GM23338 (cell line): ENCODE measurements at regions not wholly inside any gene's neighbourhood (a gene's known extent, or its start where the extent isn't known, plus 50 kb on each side); places are given as distances from the start of the nearest gene placed in this dataset.

Experiments used
- ATAC-seq: fragments of 200-7000 bp; cut with Tn5 transposase; 3 replicates; pipeline ENCODE4 v1.9.1; 2020
- DNase-seq: peaks from one replicate; pipeline ENCODE4 v3.0.0-alpha.2; 2015; ENCODE audit warnings: low spot score
- H2AFZ ChIP-seq: fragments of 200-600 bp; sonication (generic); 2 replicates; pipeline ENCODE4 v1.8.0; 2016; ENCODE audit warnings: antibody characterized with exemption, mild to moderate bottlenecking, moderate library complexity
- H3F3A ChIP-seq: fragments of 200-600 bp; sonication (generic); replicated peaks from 2 replicates; pipeline ENCODE4 v1.8.0; 2017; ENCODE audit warnings: antibody characterized with exemption, mixed run types, low read depth
- H3K27ac ChIP-seq: fragments of 200-600 bp; sonication (generic); 2 replicates; pipeline ENCODE4 v1.6.1; 2016; ENCODE audit warnings: low read depth
- H3K27me3 ChIP-seq: fragments of 200-600 bp; sonication (generic); 2 replicates; pipeline ENCODE4 v1.8.0; 2016; ENCODE audit warnings: mild to moderate bottlenecking, mixed run types, moderate library complexity; ENCODE audit not compliant: insufficient read depth
- H3K36me3 ChIP-seq: fragments of 200-600 bp; sonication (generic); 2 replicates; pipeline ENCODE4 v1.8.0; 2016; ENCODE audit warnings: mild to moderate bottlenecking; ENCODE audit not compliant: insufficient read depth
- H3K4me1 ChIP-seq: fragments of 200-600 bp; sonication (generic); 2 replicates; pipeline ENCODE4 v1.8.0; 2016; ENCODE audit warnings: mild to moderate bottlenecking, moderate library complexity; ENCODE audit not compliant: insufficient read depth
- H3K4me2 ChIP-seq: fragments of 200-600 bp; sonication (generic); 2 replicates; pipeline ENCODE4 v1.7.1; 2017; ENCODE audit warnings: mixed run types
- H3K4me3 ChIP-seq: fragments of 200-600 bp; sonication (generic); 2 replicates; pipeline ENCODE4 v1.6.1; 2016; ENCODE audit warnings: mixed run types
- H3K79me2 ChIP-seq: fragments of 200-600 bp; sonication (generic); replicated peaks from 2 replicates; pipeline ENCODE4 v1.8.0; 2017; ENCODE audit warnings: mild to moderate bottlenecking; ENCODE audit not compliant: insufficient read depth
- H3K9me2 ChIP-seq: fragments of 200-600 bp; sonication (generic); 2 replicates; pipeline ENCODE4 v1.8.0; 2017; ENCODE audit not compliant: insufficient read depth
- H4K20me1 ChIP-seq: fragments of 200-600 bp; sonication (generic); replicated peaks from 2 replicates; pipeline ENCODE4 v1.8.0; 2017; ENCODE audit warnings: mild to moderate bottlenecking; ENCODE audit not compliant: insufficient read depth
- H3K27ac Mint-ChIP-seq: 2 replicates; pipeline ENCODE4 v1.8.0; 2020; ENCODE audit warnings: inconsistent platforms, mild to moderate bottlenecking, moderate library complexity, mixed read lengths
- H3K27me3 Mint-ChIP-seq: 3 replicates; pipeline ENCODE4 v1.8.0; 2022; ENCODE audit warnings: low read depth, mild to moderate bottlenecking, moderate library complexity, mixed read lengths, inconsistent platforms; ENCODE audit not compliant: insufficient read depth, poor library complexity
- H3K36me3 Mint-ChIP-seq: 3 replicates; pipeline ENCODE4 v1.8.0; 2021; ENCODE audit warnings: low read depth, mild to moderate bottlenecking, inconsistent platforms, moderate library complexity, mixed read lengths
- H3K4me1 Mint-ChIP-seq: 3 replicates; pipeline ENCODE4 v1.8.0; 2020; ENCODE audit warnings: mild to moderate bottlenecking, inconsistent platforms, mixed read lengths
- H3K4me3 Mint-ChIP-seq: 3 replicates; pipeline ENCODE4 v1.8.0; 2021; ENCODE audit warnings: moderate library complexity, mild to moderate bottlenecking, inconsistent platforms, mixed read lengths
- H3K9me3 Mint-ChIP-seq: 3 replicates; pipeline ENCODE4 v1.8.0; 2020; ENCODE audit warnings: moderate library complexity, mild to moderate bottlenecking, inconsistent platforms, mixed read lengths
- CREB1 ChIP-seq: fragments of 250-450 bp; sonication (Bioruptor Pico); IDR thresholded peaks from 2 replicates; pipeline ENCODE4 v1.5.0; 2020; ENCODE audit warnings: low read depth, mild to moderate bottlenecking, moderate library complexity
- CTCF ChIP-seq, 2 experiments: fragments of 200-600 bp in 1 of 2; sonication (generic) in 1 of 2; conservative IDR thresholded peaks; 2 replicates each; pipeline versions ENCODE4 v1.5.1 to v1.6.1; 2016 to 2017; ENCODE audit warnings: antibody characterized with exemption in 2 of 2, low read depth in 2 of 2, mild to moderate bottlenecking in 2 of 2, moderate library complexity in 1 of 2
- EZH2 ChIP-seq: fragments of 200-600 bp; sonication (generic); IDR thresholded peaks from one replicate; pipeline ENCODE4 v1.8.0; 2017; ENCODE audit warnings: antibody characterized with exemption, mild to moderate bottlenecking, low read depth; ENCODE audit not compliant: unreplicated experiment
- JUNB ChIP-seq: IDR thresholded peaks from one replicate; pipeline ENCODE4 v1.6.1; 2016; ENCODE audit warnings: antibody characterized with exemption; ENCODE audit not compliant: unreplicated experiment
- NANOG ChIP-seq: IDR thresholded peaks from 2 replicates; pipeline ENCODE4 v1.6.1; 2016; ENCODE audit warnings: antibody characterized with exemption, borderline replicate concordance
- POLR2AphosphoS5 ChIP-seq: IDR thresholded peaks from 2 replicates; pipeline ENCODE4 v1.6.1; 2016; ENCODE audit warnings: antibody characterized with exemption, low read depth
- STAT1 ChIP-seq: IDR thresholded peaks from one replicate; pipeline ENCODE4 v1.6.1; 2016; ENCODE audit warnings: antibody characterized with exemption; ENCODE audit not compliant: unreplicated experiment
- ZNF331 ChIP-seq: fragments of 250-450 bp; sonication (Bioruptor Pico); IDR thresholded peaks from 2 replicates; pipeline ENCODE4 v1.5.0; 2020; ENCODE audit warnings: low read depth, mild to moderate bottlenecking, moderate library complexity
- ZNF462 ChIP-seq: fragments of 250-450 bp; sonication (Bioruptor Pico); IDR thresholded peaks from 2 replicates; pipeline ENCODE4 v1.5.0; 2020; ENCODE audit warnings: mild to moderate bottlenecking, moderate library complexity
- TF ChIP-seq, protein P1 (sequence below): IDR thresholded peaks from one replicate; pipeline ENCODE4 v1.6.1; 2018; ENCODE audit warnings: antibody characterized with exemption; ENCODE audit not compliant: unreplicated experiment
- TF ChIP-seq, protein P2 (sequence below): IDR thresholded peaks from 2 replicates; pipeline ENCODE4 v1.6.1; 2016; ENCODE audit warnings: antibody characterized with exemption

DNA sequence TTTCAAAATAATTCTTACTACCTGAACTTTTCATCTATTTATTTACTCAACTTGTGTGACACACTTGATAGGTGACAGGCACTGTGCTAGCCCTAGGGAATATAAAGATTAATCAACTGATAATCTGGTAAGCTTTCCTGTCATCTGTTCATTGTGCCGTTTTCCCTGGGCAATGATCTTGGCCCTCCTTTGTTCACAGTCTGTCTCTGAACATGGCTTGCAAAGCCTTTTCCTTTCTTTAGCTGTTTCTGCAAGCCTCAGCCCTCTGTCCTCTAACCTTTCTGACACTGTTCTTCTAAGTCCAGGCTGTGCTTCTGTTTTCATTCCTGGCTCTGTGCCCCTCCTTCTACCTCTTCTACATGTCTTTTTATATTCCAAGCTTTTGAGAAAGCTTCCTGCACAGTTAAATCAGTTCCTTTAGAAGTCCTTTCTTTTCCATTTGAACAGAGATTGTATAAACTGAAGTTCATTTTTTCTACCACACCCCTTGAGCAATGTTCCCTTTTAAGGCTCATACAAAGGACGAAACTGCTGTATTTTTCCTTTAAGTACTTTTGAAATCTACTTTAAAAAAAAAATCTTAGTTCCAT lies 803.0 kb upstream of the ZNF608 start:
- TF ChIP-seq, protein P1, sequence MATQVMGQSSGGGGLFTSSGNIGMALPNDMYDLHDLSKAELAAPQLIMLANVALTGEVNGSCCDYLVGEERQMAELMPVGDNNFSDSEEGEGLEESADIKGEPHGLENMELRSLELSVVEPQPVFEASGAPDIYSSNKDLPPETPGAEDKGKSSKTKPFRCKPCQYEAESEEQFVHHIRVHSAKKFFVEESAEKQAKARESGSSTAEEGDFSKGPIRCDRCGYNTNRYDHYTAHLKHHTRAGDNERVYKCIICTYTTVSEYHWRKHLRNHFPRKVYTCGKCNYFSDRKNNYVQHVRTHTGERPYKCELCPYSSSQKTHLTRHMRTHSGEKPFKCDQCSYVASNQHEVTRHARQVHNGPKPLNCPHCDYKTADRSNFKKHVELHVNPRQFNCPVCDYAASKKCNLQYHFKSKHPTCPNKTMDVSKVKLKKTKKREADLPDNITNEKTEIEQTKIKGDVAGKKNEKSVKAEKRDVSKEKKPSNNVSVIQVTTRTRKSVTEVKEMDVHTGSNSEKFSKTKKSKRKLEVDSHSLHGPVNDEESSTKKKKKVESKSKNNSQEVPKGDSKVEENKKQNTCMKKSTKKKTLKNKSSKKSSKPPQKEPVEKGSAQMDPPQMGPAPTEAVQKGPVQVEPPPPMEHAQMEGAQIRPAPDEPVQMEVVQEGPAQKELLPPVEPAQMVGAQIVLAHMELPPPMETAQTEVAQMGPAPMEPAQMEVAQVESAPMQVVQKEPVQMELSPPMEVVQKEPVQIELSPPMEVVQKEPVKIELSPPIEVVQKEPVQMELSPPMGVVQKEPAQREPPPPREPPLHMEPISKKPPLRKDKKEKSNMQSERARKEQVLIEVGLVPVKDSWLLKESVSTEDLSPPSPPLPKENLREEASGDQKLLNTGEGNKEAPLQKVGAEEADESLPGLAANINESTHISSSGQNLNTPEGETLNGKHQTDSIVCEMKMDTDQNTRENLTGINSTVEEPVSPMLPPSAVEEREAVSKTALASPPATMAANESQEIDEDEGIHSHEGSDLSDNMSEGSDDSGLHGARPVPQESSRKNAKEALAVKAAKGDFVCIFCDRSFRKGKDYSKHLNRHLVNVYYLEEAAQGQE, result no peak
- TF ChIP-seq EZH2, result no peak
- TF ChIP-seq, protein P2, sequence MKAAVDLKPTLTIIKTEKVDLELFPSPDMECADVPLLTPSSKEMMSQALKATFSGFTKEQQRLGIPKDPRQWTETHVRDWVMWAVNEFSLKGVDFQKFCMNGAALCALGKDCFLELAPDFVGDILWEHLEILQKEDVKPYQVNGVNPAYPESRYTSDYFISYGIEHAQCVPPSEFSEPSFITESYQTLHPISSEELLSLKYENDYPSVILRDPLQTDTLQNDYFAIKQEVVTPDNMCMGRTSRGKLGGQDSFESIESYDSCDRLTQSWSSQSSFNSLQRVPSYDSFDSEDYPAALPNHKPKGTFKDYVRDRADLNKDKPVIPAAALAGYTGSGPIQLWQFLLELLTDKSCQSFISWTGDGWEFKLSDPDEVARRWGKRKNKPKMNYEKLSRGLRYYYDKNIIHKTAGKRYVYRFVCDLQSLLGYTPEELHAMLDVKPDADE, result no peak
- TF ChIP-seq NANOG, result no peak
- TF ChIP-seq POLR2AphosphoS5, result no peak
- TF ChIP-seq ZNF462 (CRISPR knock-in tag), result no peak
- TF ChIP-seq ZNF331 (CRISPR knock-in tag), result no peak
- TF ChIP-seq CREB1, result no peak
- TF ChIP-seq JUNB, result no peak
- no peak for TF ChIP-seq CTCF (conservative IDR thresholded peaks at IDR 0.05; ENCODE audit: low read depth in 2 of 2)
- TF ChIP-seq STAT1, result no peak
- Mint-ChIP-seq H3K4me3 (no peak overlapping the region), H3K9me3 (no peaks in the 10 kb centered on the region), H3K27me3 (no peaks in the 10 kb centered on the region), H3K27ac (peak overlapping the region; percentile 4; the same call in 1 of the 2 replicates), H3K36me3 (no peaks in the 10 kb centered on the region), H3K4me1 (peaks cover 21% of the 10 kb centered on the region)
- Histone ChIP-seq H3F3A (no peaks in the 10 kb centered on the region), H3K4me1 (peaks cover 17% of the 10 kb centered on the region), H3K4me3 (no peak overlapping the region), H3K36me3 (no peaks in the 10 kb centered on the region), H3K9me2 (no peaks in the 10 kb centered on the region), H2AFZ (peak overlapping the region; percentile 60; the same call in 1 of the 2 replicates), H3K27ac (no peak overlapping the region), H3K4me2 (no peak overlapping the region), H3K27me3 (no peaks in the 10 kb centered on the region), H3K79me2 (no peaks in the 10 kb centered on the region), H4K20me1 (no peaks in the 10 kb centered on the region)
- ATAC-seq, result peak; percentile 39; the same call in 2 of the 3 replicates
- peak; percentile 3 for DNase-seq
